Neural progenitor cell (in vitro differentiated cells): ENCODE measurements at regions not wholly inside any gene's neighbourhood (a gene's known extent, or its start where the extent isn't known, plus 50 kb on each side); places are given as distances from the start of the nearest gene placed in this dataset.
A peak's percentile ranks its signal among the peaks of the same experiment; 100 is the strongest.

ENCODE experiments used
- DNase-seq: peaks from one replicate; pipeline ENCODE4 v3.0.0-alpha.2; 2016; ENCODE audit warnings: low spot score
- H2AFZ ChIP-seq: fragments of 200-600 bp; sonication (generic); replicated peaks from 2 replicates; pipeline ENCODE4 v1.6.1; 2016; ENCODE audit warnings: antibody characterized with exemption
- H3F3A ChIP-seq: fragments of 200-600 bp; sonication (generic); 2 replicates; pipeline ENCODE4 v1.6.1; 2016; ENCODE audit warnings: antibody characterized with exemption, low read depth
- H3K27ac ChIP-seq: fragments of 200-600 bp; sonication (generic); 2 replicates; pipeline ENCODE4 v1.5.1; 2016; ENCODE audit warnings: mild to moderate bottlenecking
- H3K27me3 ChIP-seq: fragments of 200-600 bp; sonication (generic); 2 replicates; pipeline ENCODE4 v1.6.1; 2016; ENCODE audit warnings: mild to moderate bottlenecking, moderate library complexity
- H3K36me3 ChIP-seq: fragments of 200-600 bp; sonication (generic); 2 replicates; pipeline ENCODE4 v1.5.1; 2016
- H3K4me1 ChIP-seq: fragments of 200-600 bp; sonication (generic); 2 replicates; pipeline ENCODE4 v1.6.1; 2016; ENCODE audit warnings: mixed run types
- H3K4me2 ChIP-seq: fragments of 200-600 bp; sonication (generic); 2 replicates; pipeline ENCODE4 v1.6.1; 2016
- H3K4me3 ChIP-seq: fragments of 200-600 bp; sonication (generic); 2 replicates; pipeline ENCODE4 v1.5.1; 2016
- H3K79me2 ChIP-seq: fragments of 200-600 bp; sonication (generic); 2 replicates; pipeline ENCODE4 v1.6.1; 2016; ENCODE audit warnings: low read depth
- H3K9ac ChIP-seq: fragments of 200-600 bp; sonication (generic); 2 replicates; pipeline ENCODE4 v1.6.1; 2016
- H3K9me3 ChIP-seq: fragments of 200-600 bp; sonication (generic); 2 replicates; pipeline ENCODE4 v1.5.1; 2016; ENCODE audit warnings: low read depth
- H4K20me1 ChIP-seq: fragments of 200-600 bp; sonication (generic); 2 replicates; pipeline ENCODE4 v1.6.1; 2016; ENCODE audit warnings: low read depth
- H3K27ac Mint-ChIP-seq: 3 replicates; pipeline ENCODE4 v1.8.0; 2021; ENCODE audit warnings: mixed read lengths
- H3K27me3 Mint-ChIP-seq: 2 replicates; pipeline ENCODE4 v1.8.0; 2022; ENCODE audit warnings: low read depth, mild to moderate bottlenecking, inconsistent platforms, moderate library complexity, mixed read lengths; ENCODE audit not compliant: insufficient read depth
- H3K36me3 Mint-ChIP-seq: 3 replicates; pipeline ENCODE4 v1.8.0; 2021; ENCODE audit warnings: mixed read lengths
- H3K4me1 Mint-ChIP-seq: 3 replicates; pipeline ENCODE4 v1.8.0; 2021; ENCODE audit warnings: mixed read lengths
- H3K4me3 Mint-ChIP-seq: 3 replicates; pipeline ENCODE4 v1.8.0; 2021; ENCODE audit warnings: mild to moderate bottlenecking, moderate library complexity, mixed read lengths
- H3K9me3 Mint-ChIP-seq: 3 replicates; pipeline ENCODE4 v1.8.0; 2020; ENCODE audit warnings: mixed read lengths
- CTCF ChIP-seq: fragments of 200-600 bp; sonication (generic); IDR thresholded peaks from 2 replicates; pipeline ENCODE4 v1.5.1; 2017; ENCODE audit warnings: antibody characterized with exemption, mild to moderate bottlenecking
- EZH2 ChIP-seq: fragments of 200-600 bp; sonication (generic); IDR thresholded peaks from 2 replicates; pipeline ENCODE4 v1.6.1; 2017; ENCODE audit warnings: antibody characterized with exemption, mild to moderate bottlenecking, moderate library complexity
- EZH2phosphoT487 ChIP-seq: fragments of 200-600 bp; sonication (generic); IDR thresholded peaks from 2 replicates; pipeline ENCODE4 v1.6.1; 2017; ENCODE audit warnings: antibody characterized with exemption

- H3F3A ChIP-seq, result no peaks in the 10 kb centered on the region
- peaks cover 8% of the 10 kb centered on the region for H3K4me1 ChIP-seq
- no peaks in the 10 kb centered on the region for H4K20me1 ChIP-seq
- no peak overlapping the region for H3K9ac ChIP-seq
- TF ChIP-seq EZH2, result no peak
- no peak for TF ChIP-seq CTCF
- no peak for TF ChIP-seq EZH2phosphoT487
- Mint-ChIP-seq H3K36me3 (no peaks in the 10 kb centered on the region), H3K9me3 (peaks cover 2% of the 10 kb centered on the region), H3K27me3 (peaks cover 5% of the 10 kb centered on the region), H3K27ac (no peak overlapping the region), H3K4me3 (no peak overlapping the region), H3K4me1 (no peaks in the 10 kb centered on the region)
- H2AFZ ChIP-seq, result no peak overlapping the region
- H3K4me2 ChIP-seq, result no peak overlapping the region
- no peaks in the 10 kb centered on the region for H3K79me2 ChIP-seq
- H3K27me3 ChIP-seq, result no peaks in the 10 kb centered on the region
- no peak for DNase-seq
- no peaks in the 10 kb centered on the region for H3K36me3 ChIP-seq
- no peak overlapping the region for H3K4me3 ChIP-seq
- no peaks in the 10 kb centered on the region for H3K9me3 ChIP-seq
- no peak overlapping the region for H3K27ac ChIP-seq
These were observed 789.4 kb downstream of the RPA4 start for GRCh38 chrX:97673135-97673534.

GRCh38 chrX:97682991-97683840 is 799.5 kb downstream of the RPA4 start:
- Histone ChIP-seq H3K36me3 (no peaks in the 10 kb centered on the region), H3K4me2 (no peak overlapping the region), H3K4me3 (no peak overlapping the region), H2AFZ (peak overlapping the region; percentile 71), H3F3A (peaks cover 8% of the 10 kb centered on the region), H4K20me1 (no peaks in the 10 kb centered on the region), H3K27ac (no peak overlapping the region), H3K9me3 (no peaks in the 10 kb centered on the region), H3K79me2 (no peaks in the 10 kb centered on the region), H3K9ac (no peak overlapping the region), H3K4me1 (peaks cover 11% of the 10 kb centered on the region), H3K27me3 (no peaks in the 10 kb centered on the region)
- Mint-ChIP-seq H3K36me3 (no peaks in the 10 kb centered on the region), H3K4me3 (no peak overlapping the region), H3K27ac (no peak overlapping the region), H3K4me1 (peaks cover 11% of the 10 kb centered on the region), H3K27me3 (peaks cover 7% of the 10 kb centered on the region), H3K9me3 (peaks cover 10% of the 10 kb centered on the region)
- TF ChIP-seq EZH2, result no peak
- TF ChIP-seq EZH2phosphoT487, result no peak
- TF ChIP-seq CTCF, result no peak
- no peak for DNase-seq

- Histone ChIP-seq H3K79me2 (no peaks in the 10 kb centered on the region), H3K4me2 (peak overlapping the region; percentile 33), H3K4me3 (no peak overlapping the region), H2AFZ (no peak overlapping the region), H4K20me1 (no peaks in the 10 kb centered on the region), H3K36me3 (no peaks in the 10 kb centered on the region), H3K9ac (no peak overlapping the region), H3K27me3 (no peaks in the 10 kb centered on the region), H3K4me1 (peaks cover 11% of the 10 kb centered on the region), H3K27ac (no peak overlapping the region), H3F3A (peaks cover 8% of the 10 kb centered on the region), H3K9me3 (no peaks in the 10 kb centered on the region)
- H3K27me3 Mint-ChIP-seq, result peaks cover 4% of the 10 kb centered on the region
- peak; percentile 46 for DNase-seq
- peaks cover 7% of the 10 kb centered on the region for H3K9me3 Mint-ChIP-seq
- H3K36me3 Mint-ChIP-seq, result peaks cover 2% of the 10 kb centered on the region
- H3K4me1 Mint-ChIP-seq, result peaks cover 6% of the 10 kb centered on the region
- no peak overlapping the region for H3K4me3 Mint-ChIP-seq
- TF ChIP-seq EZH2, result no peak
- TF ChIP-seq CTCF, result peak; percentile 75
- H3K27ac Mint-ChIP-seq, result no peak overlapping the region
These were observed 802.0 kb downstream of the RPA4 start for GRCh38 chrX:97685753-97686152.
